H1 (cell line): ENCODE measurements at regions not wholly inside any gene's neighbourhood (a gene's known extent, or its start where the extent isn't known, plus 50 kb on each side); places are given as distances from the start of the nearest gene placed in this dataset.

Experiments
- CTCF ChIA-PET: fragments of 300-600 bp; sonication (Branson Sonifier 250); formaldehyde crosslinking; loops from one replicate; lab custom pipeline; 2021; ENCODE audit not compliant: partially characterized antibody; lab: Charles Lee
- POLR2A ChIA-PET: fragments of 300-600 bp; sonication (Branson Sonifier 250); formaldehyde crosslinking; loops from one replicate; lab custom pipeline; 2021; ENCODE audit warnings: inconsistent platforms; ENCODE audit not compliant: partially characterized antibody; lab: Charles Lee
- DNase-seq, 2 experiments: peaks; one replicate each; pipeline versions ENCODE4 v3.0.0 to v3.0.0-alpha.2; 2010 to 2022; ENCODE audit warnings: low spot score in 2 of 2, low read depth in 1 of 2, mixed read lengths in 1 of 2
- FAIRE-seq: peaks from 2 replicates; lab custom pipeline; 2011; peaks lifted over from hg19 to GRCh38; lab: Jason Lieb, UNC
- H2AFZ ChIP-seq: 2 replicates; pipeline ENCODE4 v1.8.1; 2012; ENCODE audit warnings: low read length, inconsistent platforms
- H2AK5ac ChIP-seq: 2 replicates; pipeline ENCODE4 v1.6.1; 2013; ENCODE audit warnings: low read depth, low read length
- H2BK120ac ChIP-seq: replicated peaks from 2 replicates; pipeline ENCODE3; 2013; ENCODE audit warnings: low read depth, low read length, inconsistent platforms
- H2BK12ac ChIP-seq: 2 replicates; pipeline ENCODE4 v1.6.1; 2013; ENCODE audit warnings: low read depth, low read length
- H2BK15ac ChIP-seq: 2 replicates; pipeline ENCODE4 v1.6.1; 2013; ENCODE audit warnings: low read length
- H2BK20ac ChIP-seq: 2 replicates; pipeline ENCODE4 v1.6.1; 2013; ENCODE audit warnings: low read length
- H2BK5ac ChIP-seq: 2 replicates; pipeline ENCODE4 v1.6.1; 2013; ENCODE audit warnings: low read depth, low read length
- H3K14ac ChIP-seq: 2 replicates; pipeline ENCODE4 v1.6.1; 2013; ENCODE audit warnings: inconsistent platforms; ENCODE audit not compliant: insufficient read length
- H3K18ac ChIP-seq: 2 replicates; pipeline ENCODE4 v1.6.1; 2013; ENCODE audit warnings: low read length; ENCODE audit errors: extremely low read depth
- H3K23ac ChIP-seq: 2 replicates; pipeline ENCODE4 v1.6.1; 2013; ENCODE audit warnings: inconsistent platforms; ENCODE audit not compliant: insufficient read length
- H3K23me2 ChIP-seq: 2 replicates; pipeline ENCODE4 v1.6.1; 2013; ENCODE audit warnings: low read depth, low read length
- H3K27ac ChIP-seq: 2 replicates; pipeline ENCODE4 v1.6.1; 2011; ENCODE audit warnings: low read depth, low read length, inconsistent platforms
- H3K27me3 ChIP-seq, 4 experiments: replicated peaks in 1 of 4; 1 replicate in 1 of 4; 2 replicates in 3 of 4; pipeline versions ENCODE4 v1.6.1 to v1.8.1; 2011 to 2013; ENCODE audit warnings: low read length in 3 of 4, mild to moderate bottlenecking in 3 of 4, inconsistent platforms in 2 of 4, mixed read lengths in 2 of 4, moderate library complexity in 1 of 4; ENCODE audit not compliant: control insufficient read depth in 3 of 4, insufficient read depth in 3 of 4; ENCODE audit errors: extremely low read depth in 1 of 4
- H3K36me3 ChIP-seq, 4 experiments: 2 replicates each; pipeline versions ENCODE4 v1.6.1 to v1.8.1; 2011 to 2013; ENCODE audit warnings: mild to moderate bottlenecking in 4 of 4, low read length in 3 of 4, moderate library complexity in 2 of 4, control low read depth in 1 of 4, inconsistent platforms in 1 of 4; ENCODE audit not compliant: insufficient read depth in 4 of 4, control insufficient read depth in 2 of 4
- H3K4ac ChIP-seq: replicated peaks from 2 replicates; pipeline ENCODE3; 2013; ENCODE audit warnings: low read length, low read depth, mixed read lengths, inconsistent platforms; ENCODE audit not compliant: insufficient read length
- H3K4me1 ChIP-seq, 4 experiments: replicated peaks in 1 of 4; 1 replicate in 1 of 4; 2 replicates in 3 of 4; pipeline versions ENCODE4 v1.6.1 to v1.8.1; 2011 to 2013; ENCODE audit warnings: low read length in 3 of 4, inconsistent platforms in 2 of 4, mixed read lengths in 1 of 4; ENCODE audit not compliant: insufficient read depth in 4 of 4, control insufficient read depth in 3 of 4
- H3K4me2 ChIP-seq, 2 experiments: 2 replicates each; pipeline versions ENCODE4 v1.6.1 to v1.8.1; 2011 to 2013; ENCODE audit warnings: low read depth in 2 of 2, low read length in 2 of 2, control low read depth in 1 of 2, inconsistent platforms in 1 of 2, mild to moderate bottlenecking in 1 of 2; ENCODE audit not compliant: insufficient read depth in 1 of 2
- H3K4me3 ChIP-seq, 4 experiments: fragments of 200-600, 300-600 bp in 1 of 4; sonication (generic), shearing (Covaris generic), sonication (Bioruptor Twin) in 1 of 4; 2 replicates each; pipeline versions ENCODE4 v1.5.1 to v1.8.1; 2011 to 2016; ENCODE audit warnings: low read length in 4 of 4, low read depth in 3 of 4, control low read depth in 2 of 4, inconsistent platforms in 2 of 4, mild to moderate bottlenecking in 2 of 4, mixed read lengths in 1 of 4, moderate library complexity in 1 of 4; ENCODE audit not compliant: insufficient read depth in 2 of 4; ENCODE audit errors: extremely low read depth in 1 of 4
- H3K56ac ChIP-seq: replicated peaks from 2 replicates; pipeline ENCODE3; 2013; ENCODE audit warnings: low read depth, mild to moderate bottlenecking, mixed read lengths, low read length, inconsistent platforms; ENCODE audit not compliant: insufficient read length
- H3K79me1 ChIP-seq: 2 replicates; pipeline ENCODE4 v1.6.1; 2013; ENCODE audit warnings: low read depth, low read length, control low read depth
- H3K79me2 ChIP-seq, 2 experiments: 2 replicates each; pipeline versions ENCODE4 v1.6.1 to v1.8.1; 2012 to 2013; ENCODE audit warnings: low read length in 2 of 2, mild to moderate bottlenecking in 2 of 2, inconsistent platforms in 1 of 2; ENCODE audit not compliant: insufficient read depth in 2 of 2, control insufficient read depth in 1 of 2
- H3K9ac ChIP-seq, 4 experiments: replicated peaks in 1 of 4; 1 replicate in 1 of 4; 2 replicates in 3 of 4; pipeline versions ENCODE4 v1.6.1 to v1.8.1; 2011 to 2013; ENCODE audit warnings: low read depth in 3 of 4, low read length in 3 of 4, control low read depth in 2 of 4, mild to moderate bottlenecking in 2 of 4, moderate library complexity in 2 of 4, inconsistent platforms in 1 of 4; ENCODE audit errors: extremely low read depth in 1 of 4
- H3K9me3 ChIP-seq, 2 experiments: 2 replicates each; pipeline versions ENCODE4 v1.6.1 to v1.8.1; 2012 to 2013; ENCODE audit warnings: mild to moderate bottlenecking in 2 of 2, moderate library complexity in 2 of 2, control low read depth in 1 of 2, inconsistent platforms in 1 of 2, low read depth in 1 of 2, low read length in 1 of 2, mixed read lengths in 1 of 2; ENCODE audit not compliant: insufficient read depth in 2 of 2
- H4K20me1 ChIP-seq, 2 experiments: replicated peaks in 1 of 2; 2 replicates each; pipeline versions ENCODE3 to v1.8.1; 2011 to 2013; ENCODE audit warnings: inconsistent platforms in 2 of 2, low read length in 2 of 2, mild to moderate bottlenecking in 1 of 2; ENCODE audit not compliant: insufficient read depth in 2 of 2, control insufficient read depth in 1 of 2
- H4K5ac ChIP-seq: 2 replicates; pipeline ENCODE4 v1.6.1; 2013; ENCODE audit warnings: low read length, low read depth, mixed read lengths, inconsistent platforms; ENCODE audit not compliant: insufficient read length
- H4K8ac ChIP-seq: 2 replicates; pipeline ENCODE4 v1.8.0; 2013; ENCODE audit warnings: mild to moderate bottlenecking, moderate library complexity, low read length, inconsistent platforms; ENCODE audit not compliant: insufficient read depth; ENCODE audit errors: extremely low read depth
- H4K91ac ChIP-seq: replicated peaks from 2 replicates; pipeline ENCODE3; 2013; ENCODE audit warnings: low read length, mixed read lengths, inconsistent platforms; ENCODE audit not compliant: insufficient read length
- WGBS, 2 experiments: shearing (Covaris generic) in 1 of 2; methylation state at CpG; one replicate each; pipeline versions ENCODE4 v1.1.6 to v1.1.7; 2013 to 2015; ENCODE audit warnings: low lambda C conversion rate in 2 of 2, mixed read lengths in 2 of 2, inconsistent platforms in 1 of 2, low coverage in 1 of 2, missing lambda C conversion rate in 1 of 2; ENCODE audit not compliant: insufficient replicate concordance in 2 of 2, insufficient coverage in 1 of 2, insufficient read length in 1 of 2; ENCODE audit errors: extremely low coverage in 1 of 2, missing lambda C conversion rate in 1 of 2; 5-methylcytosine and 5-hydroxymethylcytosine counted together
- TF ChIP-seq, protein P1 (sequence below): IDR thresholded peaks from 2 replicates; pipeline ENCODE4 v1.6.1; 2012; ENCODE audit warnings: inconsistent platforms

DNA sequence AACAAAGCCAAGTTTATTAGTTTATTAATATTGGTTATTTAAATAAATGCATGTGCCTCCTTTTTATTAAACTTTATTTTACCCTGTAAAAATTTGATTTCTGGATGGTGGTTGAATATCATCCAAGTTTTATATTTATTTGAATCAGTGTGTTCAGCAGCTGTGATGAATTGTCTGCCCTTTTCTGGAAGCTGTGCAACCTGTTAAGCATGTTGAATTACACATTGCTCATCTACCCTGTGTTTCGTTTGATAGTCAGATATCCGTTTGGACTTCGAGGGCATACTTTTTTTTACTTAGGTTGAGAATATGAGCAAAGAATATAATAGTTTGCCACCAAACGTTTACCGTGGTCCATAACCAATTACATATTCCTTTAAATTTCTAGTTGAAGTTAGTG lies 95.8 kb upstream of the TENM3 start:
- Histone ChIP-seq H3K23me2 (peaks cover 9% of the 10 kb centered on the region), H3K27ac (no peak overlapping the region), H3K4me3 (no peak overlapping the region), H3K14ac (no peak overlapping the region), H2BK20ac (no peak overlapping the region), H3K79me2 (peaks cover 0 to 75% of the 10 kb centered on the region in 2 experiments; a peak in 2 of 4 replicates), H2BK15ac (no peak overlapping the region), H2BK12ac (no peak overlapping the region), H2BK5ac (no peak overlapping the region), H4K5ac (no peak overlapping the region), H3K79me1 (no peaks in the 10 kb centered on the region), H3K23ac (no peak overlapping the region), H2AFZ (no peak overlapping the region), H3K9me3 (no peaks in the 10 kb centered on the region), H4K8ac (no peak overlapping the region), H2BK120ac (no peak overlapping the region), H3K4ac (no peak overlapping the region), H2AK5ac (no peak overlapping the region), H3K4me2 (no peak overlapping the region), H3K18ac (no peak overlapping the region), H3K9ac (no peak overlapping the region), H3K27me3 (peaks cover 0 to 2% (median under 1%) of the 10 kb centered on the region in 4 experiments; a peak in 2 of 7 replicates), H4K91ac (no peak overlapping the region), H3K36me3 (no peaks in the 10 kb centered on the region), H3K4me1 (peaks cover 0 to 7% (median 2%) of the 10 kb centered on the region in 4 experiments; a peak in 3 of 7 replicates)
- DNase-seq (no peak), FAIRE-seq (no peak)
- POLR2A ChIA-PET, result no interaction called here
- 90% methylated on average over 5 of the region's 5 CpGs; no CpG with 5 or more reads in 1 of the 2 experiments for WGBS, 2 experiments
- CTCF ChIA-PET, result interaction anchor here (0.9 kb wide), 1 partner anchor 268 kb away, joined by 3 read pairs; no protein-coding TSS in a partner anchor
- TF ChIP-seq, protein P1, sequence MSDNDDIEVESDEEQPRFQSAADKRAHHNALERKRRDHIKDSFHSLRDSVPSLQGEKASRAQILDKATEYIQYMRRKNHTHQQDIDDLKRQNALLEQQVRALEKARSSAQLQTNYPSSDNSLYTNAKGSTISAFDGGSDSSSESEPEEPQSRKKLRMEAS, result no peak
- TF ChIP-seq, all 59 proteins: peak for 0
- Histone ChIP-seq H4K20me1 (no peaks in the 10 kb centered on the region), H3K56ac (no peak overlapping the region)
